Panc1 (cell line): ENCODE measurements at regions not wholly inside any gene's neighbourhood (a gene's known extent, or its start where the extent isn't known, plus 50 kb on each side); places are given as distances from the start of the nearest gene placed in this dataset.

Source experiments
- POLR2AphosphoS5 ChIP-seq: IDR thresholded peaks from 2 replicates; pipeline ENCODE4 v1.6.1; 2012; ENCODE audit warnings: mild to moderate bottlenecking, low read depth, low read length, moderate library complexity
- SIN3A ChIP-seq: IDR thresholded peaks from 2 replicates; pipeline ENCODE4 v1.6.1; 2012; ENCODE audit warnings: low read depth, mild to moderate bottlenecking, low read length, moderate library complexity, borderline replicate concordance; ENCODE audit not compliant: insufficient read depth

DNA sequence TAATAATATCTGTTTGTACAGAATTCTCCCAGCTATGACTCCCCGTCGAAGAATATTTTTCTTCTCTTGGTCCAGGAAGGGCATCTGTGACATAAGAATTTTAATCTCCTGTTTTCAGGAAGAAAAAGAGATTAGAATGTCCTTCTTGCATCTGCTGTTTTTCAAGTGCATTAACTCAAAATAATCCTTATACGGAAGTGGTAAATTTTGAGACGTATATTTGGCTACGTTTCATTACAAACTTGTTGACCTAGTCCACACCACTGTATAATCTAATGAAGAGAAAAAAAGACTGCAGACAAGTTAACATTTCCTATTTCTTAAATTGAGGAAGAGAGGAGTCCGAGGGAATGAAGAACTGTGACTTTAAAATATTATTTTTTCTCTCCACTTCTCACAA is 959.9 kb downstream of the DIAPH3 start:
- no peak for TF ChIP-seq POLR2AphosphoS5
- TF ChIP-seq SIN3A: no peak
